Type B pancreatic cell (in vitro differentiated cells): ENCODE measurements at regions not wholly inside any gene's neighbourhood (a gene's known extent, or its start where the extent isn't known, plus 50 kb on each side); places are given as distances from the start of the nearest gene placed in this dataset.

Source experiments
- DNase-seq: peaks from one replicate; pipeline ENCODE4 v3.0.0; 2021; ENCODE audit warnings: mixed read lengths; ENCODE audit not compliant: unreplicated experiment; ENCODE audit errors: extremely low spot score
- H3K27ac Mint-ChIP-seq: 2 replicates; pipeline ENCODE4 v1.8.0; 2021; ENCODE audit warnings: mild to moderate bottlenecking, mixed read lengths
- H3K27me3 Mint-ChIP-seq: 2 replicates; pipeline ENCODE4 v1.8.0; 2021; ENCODE audit warnings: mixed read lengths
- H3K36me3 Mint-ChIP-seq: 2 replicates; pipeline ENCODE4 v1.8.0; 2021; ENCODE audit warnings: mixed read lengths
- H3K4me1 Mint-ChIP-seq: one replicate; pipeline ENCODE4 v1.8.0; 2021; ENCODE audit warnings: mixed read lengths; ENCODE audit not compliant: unreplicated experiment
- H3K4me3 Mint-ChIP-seq: 2 replicates; pipeline ENCODE4 v1.8.0; 2021; ENCODE audit warnings: mild to moderate bottlenecking, mixed read lengths
- H3K9me3 Mint-ChIP-seq: 2 replicates; pipeline ENCODE4 v1.8.0; 2021; ENCODE audit warnings: mixed read lengths
- CTCF ChIP-seq: fragments of 200-600 bp; sonication (generic); conservative IDR thresholded peaks from 2 replicates; pipeline ENCODE4 v1.5.0; 2021; ENCODE audit warnings: antibody characterized with exemption, mild to moderate bottlenecking

- no peak for TF ChIP-seq CTCF
- H3K9me3 Mint-ChIP-seq, result peaks cover 4% of the 10 kb centered on the region
- peaks cover 13% of the 10 kb centered on the region for H3K4me1 Mint-ChIP-seq
- H3K36me3 Mint-ChIP-seq, result no peaks in the 10 kb centered on the region
- H3K27me3 Mint-ChIP-seq, result peaks cover 11% of the 10 kb centered on the region
- DNase-seq, result no peak
- H3K27ac Mint-ChIP-seq, result no peak overlapping the region
- H3K4me3 Mint-ChIP-seq, result no peak overlapping the region
These were observed 63.7 kb upstream of the RPL34 start for GRCh38 chr4:108556588-108557200.

- Mint-ChIP-seq H3K9me3 (peaks cover 1% of the 10 kb centered on the region), H3K4me3 (no peak overlapping the region), H3K36me3 (no peaks in the 10 kb centered on the region), H3K27ac (no peak overlapping the region), H3K27me3 (peaks cover 11% of the 10 kb centered on the region), H3K4me1 (peaks cover 9% of the 10 kb centered on the region)
- TF ChIP-seq CTCF, result no peak
- DNase-seq, result no peak
These were observed 64.2 kb upstream of the RPL34 start for GRCh38 chr4:108556166-108556565.

- Mint-ChIP-seq H3K27ac (no peak overlapping the region), H3K27me3 (peaks cover 14% of the 10 kb centered on the region), H3K36me3 (no peaks in the 10 kb centered on the region), H3K9me3 (peaks cover 2% of the 10 kb centered on the region), H3K4me1 (peaks cover 4% of the 10 kb centered on the region), H3K4me3 (no peak overlapping the region)
- no peak for DNase-seq
- no peak for TF ChIP-seq CTCF
These were observed 64.7 kb upstream of the RPL34 start for GRCh38 chr4:108555701-108556100.

GRCh38 chr4:108547682-108548081 lies 72.7 kb upstream of the RPL34 start:
- H3K27ac Mint-ChIP-seq, result no peak overlapping the region
- no peaks in the 10 kb centered on the region for H3K4me1 Mint-ChIP-seq
- H3K36me3 Mint-ChIP-seq, result no peaks in the 10 kb centered on the region
- H3K9me3 Mint-ChIP-seq, result peaks cover 6% of the 10 kb centered on the region
- no peak for TF ChIP-seq CTCF
- H3K27me3 Mint-ChIP-seq, result peaks cover 33% of the 10 kb centered on the region
- H3K4me3 Mint-ChIP-seq, result no peak overlapping the region
- no peak for DNase-seq

- no peak overlapping the region for H3K27ac Mint-ChIP-seq
- H3K4me3 Mint-ChIP-seq, result no peak overlapping the region
- H3K27me3 Mint-ChIP-seq, result peaks cover 35% of the 10 kb centered on the region
- no peaks in the 10 kb centered on the region for H3K36me3 Mint-ChIP-seq
- H3K9me3 Mint-ChIP-seq, result peaks cover 6% of the 10 kb centered on the region
- no peak for DNase-seq
- H3K4me1 Mint-ChIP-seq, result no peaks in the 10 kb centered on the region
- no peak for TF ChIP-seq CTCF
These were observed 73.6 kb upstream of the RPL34 start for GRCh38 chr4:108546728-108547127.

GRCh38 chr4:108544481-108544880 lies 75.9 kb upstream of the RPL34 start:
- Mint-ChIP-seq H3K27me3 (peaks cover 41% of the 10 kb centered on the region), H3K4me3 (no peak overlapping the region), H3K4me1 (peaks cover 7% of the 10 kb centered on the region), H3K27ac (no peak overlapping the region), H3K9me3 (no peaks in the 10 kb centered on the region), H3K36me3 (no peaks in the 10 kb centered on the region)
- DNase-seq, result no peak
- TF ChIP-seq CTCF, result no peak
